Neural crest cell (in vitro differentiated cells): ENCODE measurements at regions not wholly inside any gene's neighbourhood (a gene's known extent, or its start where the extent isn't known, plus 50 kb on each side); places are given as distances from the start of the nearest gene placed in this dataset.

Source experiments
- DNase-seq: peaks from one replicate; pipeline ENCODE4 v3.0.0; 2021; ENCODE audit warnings: low read depth, mixed read lengths, low spot score
- H3K27ac Mint-ChIP-seq: one replicate; pipeline ENCODE4 v1.8.0; 2021; ENCODE audit warnings: mild to moderate bottlenecking, mixed read lengths; ENCODE audit not compliant: unreplicated experiment
- H3K27me3 Mint-ChIP-seq: 2 replicates; pipeline ENCODE4 v1.8.0; 2021; ENCODE audit warnings: low read depth, mild to moderate bottlenecking, mixed read lengths
- H3K36me3 Mint-ChIP-seq: 2 replicates; pipeline ENCODE4 v1.8.0; 2021; ENCODE audit warnings: low read depth, mild to moderate bottlenecking, mixed read lengths
- H3K4me1 Mint-ChIP-seq: 2 replicates; pipeline ENCODE4 v1.8.0; 2021; ENCODE audit warnings: mixed read lengths
- H3K4me3 Mint-ChIP-seq: one replicate; pipeline ENCODE4 v1.8.0; 2021; ENCODE audit warnings: mild to moderate bottlenecking, mixed read lengths
- H3K9me3 Mint-ChIP-seq: 2 replicates; pipeline ENCODE4 v1.8.0; 2021; ENCODE audit warnings: mixed read lengths
- CTCF ChIP-seq: fragments of 200-600 bp; sonication (generic); conservative IDR thresholded peaks from 2 replicates; pipeline ENCODE4 v1.5.0; 2021; ENCODE audit warnings: antibody characterized with exemption, mild to moderate bottlenecking

GRCh38 chr13:97879646-97880310 lies 73.7 kb upstream of the IPO5 start:
- no peak for TF ChIP-seq CTCF
- H3K4me1 Mint-ChIP-seq = peaks cover 6% of the 10 kb centered on the region
- H3K4me3 Mint-ChIP-seq = no peak overlapping the region
- no peaks in the 10 kb centered on the region for H3K9me3 Mint-ChIP-seq
- DNase-seq = no peak
- no peaks in the 10 kb centered on the region for H3K36me3 Mint-ChIP-seq
- H3K27ac Mint-ChIP-seq = no peak overlapping the region
- no peaks in the 10 kb centered on the region for H3K27me3 Mint-ChIP-seq

GRCh38 chr13:97880311-97880675 lies 73.2 kb upstream of the IPO5 start:
- H3K4me1 Mint-ChIP-seq = peaks cover 6% of the 10 kb centered on the region
- H3K27me3 Mint-ChIP-seq = no peaks in the 10 kb centered on the region
- H3K9me3 Mint-ChIP-seq = no peaks in the 10 kb centered on the region
- H3K4me3 Mint-ChIP-seq = no peak overlapping the region
- no peak for TF ChIP-seq CTCF
- H3K36me3 Mint-ChIP-seq = no peaks in the 10 kb centered on the region
- DNase-seq = no peak
- H3K27ac Mint-ChIP-seq = no peak overlapping the region

GRCh38 chr13:97881556-97881955 lies 71.9 kb upstream of the IPO5 start:
- Mint-ChIP-seq H3K4me3 (no peak overlapping the region), H3K9me3 (no peaks in the 10 kb centered on the region), H3K27ac (no peak overlapping the region), H3K36me3 (no peaks in the 10 kb centered on the region), H3K4me1 (peaks cover 6% of the 10 kb centered on the region), H3K27me3 (no peaks in the 10 kb centered on the region)
- TF ChIP-seq CTCF = no peak
- no peak for DNase-seq

GRCh38 chr13:97883396-97883795 lies 70.1 kb upstream of the IPO5 start:
- Mint-ChIP-seq H3K4me1 (peaks cover 6% of the 10 kb centered on the region), H3K4me3 (no peak overlapping the region), H3K36me3 (no peaks in the 10 kb centered on the region), H3K27me3 (no peaks in the 10 kb centered on the region), H3K9me3 (no peaks in the 10 kb centered on the region), H3K27ac (no peak overlapping the region)
- TF ChIP-seq CTCF = no peak
- no peak for DNase-seq

- H3K27ac Mint-ChIP-seq = no peak overlapping the region
- H3K9me3 Mint-ChIP-seq = peaks cover 2% of the 10 kb centered on the region
- no peak overlapping the region for H3K4me3 Mint-ChIP-seq
- H3K36me3 Mint-ChIP-seq = peaks cover 3% of the 10 kb centered on the region
- DNase-seq = no peak
- no peaks in the 10 kb centered on the region for H3K27me3 Mint-ChIP-seq
- no peak for TF ChIP-seq CTCF
- peaks cover 6% of the 10 kb centered on the region for H3K4me1 Mint-ChIP-seq
Observed at GRCh38 chr13:97884707-97885468, 68.6 kb upstream of the IPO5 start.
